NCI-H1930 (cell line): ENCODE measurements at regions not wholly inside any gene's neighbourhood (a gene's known extent, or its start where the extent isn't known, plus 50 kb on each side); places are given as distances from the start of the nearest gene placed in this dataset.

ENCODE experiments used
- DNase-seq, 2 experiments: peaks; one replicate each; lab custom pipeline; 2025; lab: John Stamatoyannopoulos, UW

DNA sequence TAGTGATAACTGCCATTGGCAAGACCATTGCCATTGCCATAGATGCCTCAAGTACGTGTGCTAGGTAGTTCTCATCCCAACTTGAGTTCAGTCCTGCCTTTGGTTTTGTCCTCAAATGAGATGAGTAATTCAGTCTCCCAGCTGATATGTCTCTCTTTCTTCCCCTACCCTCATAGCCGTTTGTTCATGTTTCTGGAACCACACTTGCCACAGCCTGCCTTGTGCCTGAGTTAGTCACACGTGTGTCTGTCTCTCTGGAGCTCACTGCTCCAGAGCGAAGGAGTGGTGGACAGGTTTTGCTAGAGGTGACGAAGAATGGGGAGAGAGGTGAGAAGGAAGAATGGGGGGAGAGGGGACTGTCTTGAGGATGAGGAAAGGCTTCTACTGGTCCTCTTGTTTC is 88.0 kb upstream of the IGF1R start:
- no peak for DNase-seq

DNA sequence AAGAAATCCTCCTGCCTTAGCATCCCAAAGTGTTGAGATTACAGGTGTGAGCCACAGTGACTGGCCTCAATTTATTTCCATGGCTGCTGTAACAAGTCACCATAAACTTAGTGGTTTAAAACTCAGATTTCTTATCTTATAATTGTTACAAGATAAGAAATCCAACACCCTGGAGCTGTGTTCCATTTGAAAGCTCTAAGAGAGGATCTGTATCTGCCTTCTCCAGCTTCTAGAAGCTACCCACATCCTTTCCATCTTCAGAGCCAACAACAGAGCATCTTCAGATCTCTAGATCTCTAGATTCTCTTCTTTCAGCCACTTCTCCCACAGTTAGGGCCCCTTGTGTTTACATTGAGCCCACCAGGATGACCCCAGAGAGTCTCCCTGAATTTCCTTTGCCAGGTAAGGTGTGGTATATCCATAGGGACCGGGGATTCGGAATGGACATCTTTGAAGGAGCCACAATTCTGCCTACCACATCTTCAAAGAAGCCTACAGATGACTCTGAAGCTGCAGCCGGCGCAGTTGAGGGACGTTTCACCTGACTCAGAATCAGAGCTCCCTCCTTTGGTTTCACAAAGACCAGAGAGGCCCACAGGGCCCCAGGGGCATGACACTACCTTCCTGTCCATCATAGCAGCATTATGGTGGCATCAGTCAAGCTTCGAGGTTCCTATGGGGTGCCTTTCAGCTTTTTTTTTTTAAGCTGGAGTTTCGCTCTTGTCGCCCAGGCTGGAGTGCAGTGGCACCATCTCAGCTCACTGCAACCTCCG is 87.0 kb upstream of the IGF1R start:
- no peak for DNase-seq

DNA sequence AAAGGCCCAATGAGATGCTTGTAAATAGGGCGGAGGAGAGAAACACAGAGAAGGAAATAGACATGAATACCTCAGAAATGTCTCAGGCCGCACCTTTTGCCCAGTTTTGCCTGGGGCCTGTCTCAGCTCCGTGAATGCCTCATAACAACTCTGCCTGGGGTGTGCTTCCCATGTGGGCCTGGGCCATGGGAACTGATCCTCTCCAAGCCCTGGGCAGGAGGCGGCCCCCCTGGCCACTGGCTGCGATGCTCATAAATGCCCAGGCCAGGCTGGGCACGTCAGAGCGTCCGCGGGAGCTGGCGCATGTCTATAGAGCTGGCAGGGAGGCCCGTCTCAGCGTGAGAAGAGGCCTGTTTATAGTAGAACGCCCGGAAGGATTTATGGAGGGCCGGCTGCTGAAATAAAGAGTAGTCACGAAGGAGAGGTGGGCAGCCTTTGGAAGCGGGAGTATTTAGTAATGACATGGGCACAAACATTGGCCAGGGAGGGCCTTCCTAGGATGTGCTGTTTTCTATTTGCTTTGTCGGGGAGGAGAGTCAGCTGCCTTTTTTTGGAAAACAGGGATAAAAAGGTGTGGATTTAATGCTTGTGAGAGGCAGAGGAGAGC is 85.9 kb upstream of the IGF1R start:
- no peak for DNase-seq

DNA sequence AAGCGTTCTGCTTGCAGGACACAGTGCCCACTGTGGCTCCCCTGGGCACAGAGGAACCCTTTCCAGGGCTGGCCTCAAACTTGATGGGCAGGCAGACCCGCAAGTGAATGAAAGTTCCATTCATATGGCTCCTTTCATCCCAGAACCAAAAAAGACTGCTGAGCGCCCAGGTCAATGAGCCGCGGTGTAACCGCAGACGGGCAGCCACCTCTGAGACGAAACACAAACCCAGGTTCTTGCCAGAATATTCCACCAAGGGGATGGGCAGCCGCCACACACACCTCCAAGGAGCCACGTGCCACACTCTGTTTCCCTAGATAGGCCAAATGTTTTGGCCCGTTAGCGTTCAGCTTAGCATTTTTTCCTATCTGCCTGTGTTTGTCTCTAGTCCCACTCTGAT is 82.8 kb upstream of the IGF1R start:
- no peak for DNase-seq

DNA sequence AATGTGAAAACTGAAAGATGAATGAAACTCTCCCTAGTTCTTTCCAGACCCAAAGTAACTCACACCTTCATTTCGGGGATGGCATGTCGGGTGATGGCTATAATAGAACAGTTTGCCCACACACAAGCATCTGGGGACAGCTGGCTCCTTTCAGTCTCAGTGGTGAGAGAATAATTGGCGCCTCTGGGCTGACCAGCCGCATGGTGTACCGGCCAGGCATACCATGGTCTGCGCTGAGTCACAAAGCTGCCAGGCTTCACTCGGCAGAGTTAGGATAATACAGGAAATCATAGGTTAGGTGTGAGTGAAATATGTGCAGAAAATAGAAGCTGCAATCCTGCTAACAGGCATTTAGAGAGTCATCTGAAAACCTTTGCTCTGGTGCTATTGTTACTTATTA is 80.4 kb upstream of the IGF1R start:
- DNase-seq: no peak

DNA sequence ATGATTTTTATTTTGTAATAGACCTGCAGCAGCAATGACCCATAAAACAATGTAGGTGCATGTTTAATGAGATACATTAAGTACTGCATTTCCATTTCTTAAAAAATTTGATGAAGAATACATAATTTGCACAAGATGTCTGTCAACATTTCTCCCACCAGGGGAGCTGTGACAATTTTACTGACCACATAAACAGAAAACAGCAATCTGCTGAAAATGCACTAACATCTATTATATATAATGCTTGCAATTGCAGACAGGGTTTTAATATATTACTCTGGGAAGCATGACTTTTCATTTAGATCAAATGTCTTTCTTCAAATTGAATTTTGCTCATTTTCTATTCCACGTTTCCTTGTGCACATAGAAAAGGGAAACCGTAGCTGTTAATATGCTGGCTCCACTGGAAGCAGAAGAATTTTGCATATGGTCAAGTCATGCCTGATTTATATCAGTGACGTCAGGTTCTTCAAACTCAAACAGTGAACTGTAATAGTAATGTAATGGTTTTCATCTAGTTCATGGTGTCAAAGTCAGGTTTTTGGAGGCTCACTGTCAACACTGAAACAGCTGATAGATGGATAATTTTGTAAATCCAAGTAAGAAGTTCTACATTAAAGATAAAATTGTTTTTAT is 79.8 kb upstream of the IGF1R start:
- DNase-seq: no peak

DNA sequence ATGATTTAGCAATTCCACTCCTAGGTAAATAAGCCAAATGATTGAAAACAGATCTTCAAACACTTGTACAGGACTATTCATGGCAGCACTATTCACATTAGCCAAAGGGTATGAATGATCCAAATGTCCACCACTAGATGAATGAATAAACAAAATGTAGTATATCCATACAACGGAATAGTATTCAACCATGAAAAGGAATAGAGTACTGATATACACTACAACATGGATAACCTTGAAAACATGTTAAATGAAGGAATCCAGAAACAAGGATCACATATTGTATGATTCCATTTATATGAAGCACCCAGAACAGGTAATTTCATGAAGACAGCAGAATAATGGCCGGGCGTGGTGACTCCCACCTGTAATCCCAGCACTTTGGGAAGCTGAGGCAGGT is 78.2 kb upstream of the IGF1R start:
- DNase-seq: no peak

DNA sequence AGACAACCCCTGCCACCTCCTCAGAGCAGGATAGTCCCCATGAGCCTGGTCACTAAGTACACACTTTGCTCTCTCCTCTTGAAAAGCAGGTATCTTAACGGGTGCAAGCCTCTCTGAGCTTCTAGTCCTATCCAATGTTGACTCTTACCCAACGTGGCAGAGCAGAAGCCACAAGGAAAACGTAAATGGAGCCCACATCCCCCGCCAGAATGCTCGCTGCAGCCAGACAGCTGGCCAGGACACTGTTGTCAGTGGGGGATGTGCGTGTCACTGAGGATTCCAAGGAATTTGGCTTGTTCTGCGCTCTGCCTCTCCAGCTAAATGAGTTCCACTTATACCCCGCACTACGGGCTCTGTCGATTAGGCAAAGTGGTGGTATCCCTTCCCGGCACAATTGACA is 67.8 kb upstream of the IGF1R start:
- DNase-seq: no peak

DNA sequence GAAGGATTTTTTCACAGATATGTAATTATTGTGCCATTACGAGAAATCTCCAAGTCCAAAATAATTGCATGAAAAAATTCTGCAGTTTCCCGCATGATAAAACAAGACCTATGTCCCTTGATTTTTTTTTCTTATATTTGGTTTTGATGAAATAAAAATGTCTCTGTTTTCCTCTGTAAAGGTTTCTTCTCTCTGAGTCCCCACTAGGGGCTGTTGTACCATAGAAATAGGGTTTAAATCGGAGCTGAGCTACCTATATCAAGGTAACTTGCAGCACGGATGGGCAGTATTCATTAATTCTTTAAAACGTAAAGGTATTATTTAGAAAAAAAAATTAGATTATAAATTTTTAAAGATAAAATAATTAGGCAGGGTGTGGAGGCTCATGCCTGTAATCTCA is 66.6 kb upstream of the IGF1R start:
- DNase-seq: no peak

DNA sequence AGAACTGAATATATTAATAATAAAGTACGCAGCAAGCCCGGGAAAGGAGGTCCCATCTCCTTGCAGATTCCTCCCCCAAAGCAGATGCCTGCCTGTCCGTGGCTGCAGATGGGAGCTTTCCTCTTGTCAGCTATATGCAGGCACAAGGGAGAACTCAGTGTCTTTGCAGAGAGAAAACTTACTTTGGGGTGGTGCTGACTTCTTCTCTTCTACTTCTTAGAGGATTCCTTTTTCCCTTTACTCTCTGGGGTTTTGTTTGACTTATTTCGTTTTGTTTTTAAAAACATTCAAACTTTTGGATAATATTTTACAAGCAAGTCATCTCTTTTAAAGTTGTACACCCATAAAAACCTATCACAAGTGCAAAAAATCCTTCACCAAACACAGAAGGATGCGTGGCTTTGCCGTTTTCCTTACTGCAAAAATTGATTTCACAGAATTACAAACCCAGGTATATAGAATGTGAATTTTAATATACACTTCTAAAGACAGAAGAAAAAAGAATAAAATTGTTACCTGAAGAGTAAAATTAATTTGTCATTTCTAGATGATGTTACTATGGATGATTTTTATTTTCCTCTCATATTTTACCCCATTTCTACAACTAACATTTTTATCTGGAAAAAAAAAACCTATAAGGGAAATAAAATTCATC is 65.3 kb upstream of the IGF1R start:
- DNase-seq: no peak

DNA sequence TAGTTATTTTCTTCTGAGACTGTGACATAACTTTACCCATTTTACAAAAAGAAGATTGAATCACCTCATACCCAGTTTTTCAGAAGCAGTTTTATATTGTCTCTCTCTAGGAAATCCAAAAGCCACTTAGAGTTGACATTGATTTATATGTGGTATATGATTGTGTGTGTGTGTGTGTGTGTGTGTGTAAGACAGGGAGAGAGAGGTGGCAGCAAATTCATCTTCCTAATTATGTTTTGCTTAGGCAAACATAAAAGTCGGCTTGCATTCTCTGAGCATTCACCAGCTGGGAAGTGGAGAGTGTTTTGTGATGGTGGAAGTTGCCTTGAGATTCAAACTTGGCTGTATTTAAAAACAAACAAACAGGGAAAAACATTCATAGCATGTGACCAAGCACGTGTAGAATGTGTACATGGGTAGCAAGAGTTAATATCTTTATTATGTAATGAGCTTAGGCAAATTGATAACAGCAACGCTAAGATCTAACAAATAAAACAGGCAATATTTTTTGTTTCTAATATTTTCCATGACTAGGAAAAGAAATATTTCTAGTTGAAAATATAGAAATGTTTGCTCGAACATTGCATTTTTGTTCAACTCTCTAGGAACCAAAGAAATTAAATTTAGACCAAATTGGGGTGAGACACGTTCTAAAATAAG is 64.4 kb upstream of the IGF1R start:
- DNase-seq: no peak

DNA sequence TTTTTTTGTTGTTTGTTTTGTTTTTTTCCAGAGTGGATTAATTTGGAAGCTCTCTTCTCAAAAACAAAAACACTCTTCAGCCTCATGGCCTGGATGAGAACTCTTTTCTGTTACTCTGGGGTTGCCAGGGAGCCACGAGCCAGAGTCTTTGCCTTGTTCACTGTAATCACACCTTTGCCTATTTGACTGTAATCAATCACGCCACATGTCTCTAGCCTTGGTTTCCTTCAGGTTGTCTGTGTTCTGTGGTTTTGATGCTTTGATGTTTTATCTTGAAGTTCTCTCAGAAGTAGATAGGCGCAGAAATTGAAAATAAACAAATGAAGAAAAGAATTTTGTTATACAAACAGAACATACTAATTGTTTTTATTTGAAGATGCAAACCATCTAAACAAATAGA is 62.3 kb upstream of the IGF1R start:
- no peak for DNase-seq

DNA sequence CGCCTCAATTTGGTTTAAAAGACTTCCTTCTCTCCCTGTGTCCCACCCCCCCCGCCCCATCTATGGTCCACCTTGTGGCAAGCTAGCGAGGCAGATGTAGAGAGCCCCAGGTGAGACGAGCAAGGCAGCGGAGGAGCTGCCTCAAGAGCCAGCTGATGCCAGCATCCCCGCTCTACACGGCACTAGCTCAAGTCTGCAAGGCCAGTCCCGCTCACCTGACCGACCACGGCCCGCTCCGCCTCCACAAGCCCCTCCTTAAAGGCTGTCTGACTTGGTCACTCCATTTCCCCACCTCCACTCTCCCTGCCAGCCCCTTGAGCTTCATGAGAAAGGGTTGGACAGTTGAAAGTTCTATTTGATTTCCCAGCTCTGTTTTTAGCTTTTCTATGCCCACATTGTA is 56.2 kb upstream of the IGF1R start:
- DNase-seq: no peak

DNA sequence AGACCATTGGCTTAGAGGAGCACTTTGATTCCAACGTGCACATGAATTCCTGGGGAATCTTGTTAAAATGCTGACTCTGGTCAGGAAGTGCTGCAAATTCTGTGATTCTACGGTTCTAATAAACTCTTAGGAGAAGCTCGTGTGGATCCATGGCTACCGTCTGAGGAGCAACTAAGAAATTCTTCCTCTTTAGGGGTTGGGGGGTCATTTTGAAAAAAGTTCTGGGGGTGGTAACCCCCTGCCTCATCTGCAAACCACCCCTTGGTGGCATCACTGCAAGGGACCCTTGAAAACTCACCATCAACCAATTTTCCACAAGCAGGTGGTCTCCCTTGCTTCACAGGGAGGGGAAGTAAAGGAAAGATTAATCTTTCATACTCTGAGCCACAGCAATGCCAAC is 52.2 kb upstream of the IGF1R start:
- no peak for DNase-seq

DNA sequence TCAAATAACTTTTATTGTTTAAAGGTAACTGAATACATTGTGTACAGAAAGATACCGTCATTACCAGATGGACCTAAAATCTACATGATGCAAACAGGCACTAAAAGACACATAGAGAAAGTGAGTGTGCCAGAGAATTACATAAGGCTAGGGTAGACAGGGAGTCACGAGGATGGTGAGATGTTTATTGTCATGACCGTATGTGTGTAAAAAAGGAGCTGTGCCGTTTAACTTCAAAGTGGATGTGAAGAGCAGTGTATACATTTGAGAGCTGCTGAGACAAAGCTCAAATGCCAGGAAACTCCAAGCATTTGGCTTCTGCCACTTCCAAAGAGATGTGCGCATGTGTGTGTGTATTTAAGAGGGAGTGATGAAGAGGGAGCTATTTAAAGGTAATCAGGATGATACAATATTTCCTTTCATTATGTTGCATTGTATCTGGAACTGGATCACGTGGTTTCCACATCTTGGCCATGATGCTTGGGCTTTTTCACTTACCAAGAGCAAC is 51.4 kb upstream of the IGF1R start:
- no peak for DNase-seq

DNA sequence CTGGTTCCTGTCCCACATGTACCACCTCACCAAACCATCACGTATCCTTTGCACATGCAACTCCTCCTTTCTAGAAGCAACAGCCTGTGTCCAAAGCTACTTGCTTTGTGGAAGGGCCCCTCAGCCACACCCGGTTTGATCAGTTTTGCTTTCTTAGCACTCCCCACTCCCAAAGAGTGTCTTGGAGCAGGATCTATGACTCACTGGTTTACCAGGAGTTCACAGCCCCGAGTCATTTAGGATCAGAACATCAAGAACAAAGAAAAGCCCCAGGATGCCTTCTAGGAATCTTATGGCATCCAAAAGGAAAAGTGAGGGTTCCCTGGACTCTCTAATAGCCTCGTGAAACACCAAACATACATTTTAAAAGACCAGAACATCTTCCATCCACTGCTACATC is 50.7 kb upstream of the IGF1R start:
- no peak for DNase-seq
